AML-193 (cell line): ENCODE measurements at regions not wholly inside any gene's neighbourhood (a gene's known extent, or its start where the extent isn't known, plus 50 kb on each side); places are given as distances from the start of the nearest gene placed in this dataset.
"Not testable (repeated sequence)": the region's sequence is repeated elsewhere in the genome, so short reads cannot be mapped to it uniquely, and the experiment has no call there.

Source experiments
- DNase-seq, 2 experiments: peaks; one replicate each; lab custom pipeline; 2025; lab: John Stamatoyannopoulos, UW

DNA sequence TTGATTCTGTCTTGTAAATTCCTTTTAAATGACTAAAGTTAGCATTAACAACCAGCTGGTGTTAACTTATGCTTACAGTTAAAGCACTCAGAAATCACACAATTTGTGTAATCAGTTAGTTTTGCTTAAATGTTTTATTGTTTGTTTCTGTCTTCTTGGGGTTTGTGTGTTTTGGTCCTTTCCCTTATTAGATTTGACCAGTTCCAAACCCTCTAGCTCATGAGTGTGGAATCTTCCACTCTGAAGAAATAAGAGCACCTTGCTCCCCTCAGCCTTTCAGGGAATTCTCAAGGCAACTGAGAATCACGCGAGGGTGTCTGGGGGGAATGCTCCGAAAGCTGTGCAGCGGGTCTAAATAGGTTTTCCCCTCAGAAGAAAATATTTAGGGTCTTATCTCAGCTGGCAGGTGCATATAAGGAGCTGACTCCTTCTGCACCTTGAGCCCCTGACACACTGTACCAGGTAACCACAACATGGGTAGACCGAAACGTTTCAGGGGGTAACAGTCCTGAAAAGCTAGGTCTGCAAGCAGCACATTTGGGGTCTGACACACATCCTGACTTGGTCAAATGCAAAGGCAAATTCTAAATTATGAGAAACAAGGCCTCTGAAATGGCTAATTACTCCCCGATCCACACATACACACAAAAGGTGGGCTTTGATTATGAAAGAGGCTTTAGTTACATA lies 188.1 kb upstream of the ETV3 start:
- no peak for DNase-seq

DNA sequence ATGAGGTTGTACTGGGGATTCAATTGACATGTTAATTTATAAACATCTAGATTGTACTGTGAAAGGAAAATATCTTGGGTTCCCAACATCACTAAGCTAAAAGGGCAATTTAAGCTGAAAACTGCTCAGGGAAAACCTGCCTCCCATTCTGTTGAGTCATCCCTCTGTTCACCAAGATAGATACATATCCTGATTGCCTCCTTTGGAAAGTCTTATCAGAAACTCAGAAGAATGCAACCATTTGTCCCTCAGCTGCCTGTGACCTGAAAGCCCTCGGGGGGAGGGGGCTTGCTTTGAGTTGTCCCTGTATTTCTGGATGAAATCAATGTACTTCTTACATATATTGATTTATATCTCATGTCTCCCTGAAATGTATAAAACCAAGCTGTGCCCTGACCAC lies 187.0 kb upstream of the ETV3 start:
- no peak for DNase-seq

DNA sequence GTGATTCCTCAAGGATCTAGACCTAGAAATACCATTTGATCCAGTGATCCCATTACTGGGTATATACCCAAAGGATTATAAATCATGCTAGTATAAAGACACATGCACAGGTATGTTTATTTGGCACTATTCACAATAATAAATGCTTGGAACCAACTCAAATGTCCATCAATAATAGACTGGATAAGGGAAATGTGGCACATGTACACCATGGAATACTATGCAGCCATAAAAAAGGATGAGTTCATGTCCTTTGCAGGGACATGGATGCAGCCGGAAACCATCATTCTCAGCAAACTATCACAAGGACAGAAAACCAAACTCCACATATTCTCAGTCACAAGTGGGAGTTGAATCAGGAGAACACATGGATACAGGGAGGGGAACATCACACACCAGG lies 183.8 kb upstream of the ETV3 start:
- not testable (repeated sequence) for DNase-seq

DNA sequence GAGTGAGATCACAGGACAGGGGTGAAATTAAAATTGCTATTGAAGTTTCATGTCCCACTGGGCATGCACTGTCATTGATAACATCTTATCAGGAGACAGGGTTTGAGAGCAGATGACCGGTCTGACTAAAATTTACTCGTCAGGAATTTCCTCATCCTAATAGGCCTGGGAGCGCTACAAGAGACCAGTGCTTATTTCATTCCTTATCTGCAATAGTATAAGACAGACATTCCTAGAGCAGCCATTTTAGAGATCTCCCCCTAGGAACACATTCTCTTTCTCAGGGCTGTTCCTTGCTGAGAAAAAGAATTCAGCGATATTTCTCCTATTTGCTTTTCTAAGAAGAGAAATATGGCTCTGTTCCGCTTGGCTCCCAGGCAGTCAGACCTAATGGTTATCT lies 181.4 kb upstream of the ETV3 start:
- DNase-seq = no peak

DNA sequence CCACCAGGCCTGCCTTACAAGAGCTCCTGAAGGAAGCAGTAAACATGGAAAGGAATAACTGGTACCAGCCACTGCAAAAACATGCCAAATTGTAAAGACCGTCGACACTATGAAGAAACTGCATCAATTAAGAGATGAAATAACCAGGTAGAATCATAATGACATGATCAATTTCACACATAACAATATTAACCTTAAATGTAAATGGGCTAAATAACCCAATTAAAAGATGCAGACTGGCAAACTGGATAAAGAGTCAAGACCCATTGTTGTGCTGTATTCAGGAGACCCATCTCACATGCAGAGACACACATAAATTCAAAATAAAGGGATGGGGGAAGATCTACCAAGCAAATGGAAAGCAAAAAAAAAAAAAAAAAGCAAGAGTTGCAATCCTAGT lies 179.0 kb upstream of the ETV3 start:
- DNase-seq = not testable (repeated sequence)

DNA sequence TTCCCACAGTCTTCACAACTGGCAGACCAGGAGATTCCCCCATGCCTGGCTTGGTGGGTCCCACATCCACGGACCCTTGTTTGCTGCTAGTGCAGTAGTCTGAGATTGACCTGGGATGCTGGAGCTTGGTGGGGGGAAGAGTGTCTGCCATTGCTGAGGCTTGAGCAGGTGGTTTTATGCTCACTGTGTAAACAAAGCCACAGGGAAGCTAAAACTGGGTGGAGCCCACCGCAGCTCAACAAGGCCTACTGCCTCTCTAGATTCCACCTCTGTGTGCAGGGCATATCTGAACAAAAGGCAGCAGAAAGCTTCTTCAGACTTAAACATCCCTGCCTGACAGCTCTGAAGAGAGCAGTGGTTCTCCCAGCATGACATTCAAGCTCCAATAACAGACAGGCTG lies 177.3 kb upstream of the ETV3 start:
- no peak for DNase-seq

DNA sequence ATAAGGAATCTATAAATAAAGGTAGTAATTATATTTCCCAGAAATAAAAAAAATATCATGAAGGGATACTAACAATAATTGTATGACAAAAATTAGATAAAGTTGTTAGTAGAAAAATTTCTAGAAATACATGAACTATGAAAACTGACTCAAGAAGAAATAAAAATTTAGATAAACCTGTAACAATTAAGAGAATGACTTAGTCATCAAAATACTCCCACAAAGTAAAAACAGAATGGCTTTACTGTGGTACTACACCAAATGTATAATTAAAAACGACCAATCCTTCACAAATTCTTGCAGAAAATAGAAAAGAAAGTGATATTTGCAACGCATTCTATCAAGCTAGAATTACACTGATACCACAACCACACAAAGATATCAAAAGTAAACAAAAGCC lies 176.2 kb upstream of the ETV3 start:
- DNase-seq = no peak

DNA sequence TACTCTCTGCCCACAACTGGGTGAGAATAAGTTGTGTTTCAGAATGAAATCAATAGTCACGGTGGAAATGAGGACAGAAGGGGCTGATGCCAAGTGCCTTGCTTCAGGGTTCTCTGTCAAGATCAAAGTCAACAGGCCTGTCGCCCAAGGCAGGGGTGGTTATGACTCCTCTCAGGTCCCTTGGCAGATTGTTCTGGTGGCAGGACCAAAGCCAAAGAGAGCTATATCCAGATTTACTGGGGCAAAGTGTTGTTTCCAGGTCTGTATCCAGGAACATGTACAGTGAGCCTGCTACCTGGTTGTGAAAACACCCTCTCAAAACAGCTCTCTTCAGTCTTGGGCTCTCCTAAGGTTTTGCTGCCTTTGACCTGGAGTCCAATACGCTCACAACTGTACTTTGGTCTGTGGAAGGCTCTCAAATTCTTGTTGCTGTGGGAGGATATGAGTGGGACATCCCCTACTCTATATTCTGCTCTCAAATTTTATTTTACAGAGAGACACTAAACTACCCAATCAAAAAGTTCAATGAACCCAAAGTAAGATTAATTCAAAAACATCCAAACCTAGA lies 175.1 kb upstream of the ETV3 start:
- no peak for DNase-seq

DNA sequence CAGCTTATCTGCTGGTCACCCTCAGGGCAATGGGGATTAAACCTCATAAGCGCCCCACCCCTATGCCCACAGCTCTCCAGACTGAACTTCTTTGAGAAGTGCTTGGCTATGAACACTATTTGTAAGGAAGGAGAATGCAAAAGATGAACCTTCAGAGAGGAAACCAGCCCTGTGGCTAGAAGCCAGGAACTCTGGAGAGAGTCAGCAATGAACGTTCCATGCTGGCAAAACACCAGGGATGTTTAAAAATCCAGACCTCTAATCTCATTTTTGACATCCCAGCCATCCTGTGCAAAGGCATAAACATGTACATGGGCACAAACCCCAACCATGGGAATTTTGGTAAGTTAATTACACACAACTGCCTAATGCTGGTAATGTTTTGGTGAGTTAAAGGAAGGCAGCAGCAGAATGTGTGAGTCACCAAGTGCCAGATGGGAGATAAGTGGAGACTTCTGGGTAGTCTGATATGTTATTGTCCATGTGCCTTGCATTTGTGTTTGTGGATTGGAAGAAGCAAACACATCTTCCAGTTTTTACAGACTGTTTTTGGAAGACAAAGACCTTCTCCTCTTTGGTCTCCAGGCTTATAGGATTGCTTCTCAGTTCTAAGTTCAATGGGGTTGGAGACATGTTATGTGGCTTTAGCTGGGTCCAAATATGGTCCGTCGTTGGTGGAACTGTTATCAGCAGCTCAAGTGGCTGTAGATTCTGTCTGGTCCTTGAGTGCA lies 174.1 kb upstream of the ETV3 start:
- DNase-seq = no peak

DNA sequence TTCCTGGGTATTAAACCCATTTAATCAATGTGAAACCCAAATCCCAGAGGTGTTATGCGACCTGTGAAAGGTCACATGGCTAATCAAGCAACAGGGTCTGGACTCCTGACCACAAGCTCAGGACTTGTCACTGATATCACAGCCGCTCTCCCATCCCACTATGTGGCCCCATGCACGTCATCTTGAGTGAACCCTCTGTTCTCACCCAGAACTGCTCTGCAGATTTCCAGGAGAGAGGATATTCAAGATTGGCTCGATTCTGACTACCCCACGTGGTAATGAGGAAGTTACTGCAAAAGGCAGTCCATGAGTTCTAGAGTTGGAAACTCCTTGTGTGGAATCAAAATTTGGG lies 173.5 kb upstream of the ETV3 start:
- DNase-seq = no peak

DNA sequence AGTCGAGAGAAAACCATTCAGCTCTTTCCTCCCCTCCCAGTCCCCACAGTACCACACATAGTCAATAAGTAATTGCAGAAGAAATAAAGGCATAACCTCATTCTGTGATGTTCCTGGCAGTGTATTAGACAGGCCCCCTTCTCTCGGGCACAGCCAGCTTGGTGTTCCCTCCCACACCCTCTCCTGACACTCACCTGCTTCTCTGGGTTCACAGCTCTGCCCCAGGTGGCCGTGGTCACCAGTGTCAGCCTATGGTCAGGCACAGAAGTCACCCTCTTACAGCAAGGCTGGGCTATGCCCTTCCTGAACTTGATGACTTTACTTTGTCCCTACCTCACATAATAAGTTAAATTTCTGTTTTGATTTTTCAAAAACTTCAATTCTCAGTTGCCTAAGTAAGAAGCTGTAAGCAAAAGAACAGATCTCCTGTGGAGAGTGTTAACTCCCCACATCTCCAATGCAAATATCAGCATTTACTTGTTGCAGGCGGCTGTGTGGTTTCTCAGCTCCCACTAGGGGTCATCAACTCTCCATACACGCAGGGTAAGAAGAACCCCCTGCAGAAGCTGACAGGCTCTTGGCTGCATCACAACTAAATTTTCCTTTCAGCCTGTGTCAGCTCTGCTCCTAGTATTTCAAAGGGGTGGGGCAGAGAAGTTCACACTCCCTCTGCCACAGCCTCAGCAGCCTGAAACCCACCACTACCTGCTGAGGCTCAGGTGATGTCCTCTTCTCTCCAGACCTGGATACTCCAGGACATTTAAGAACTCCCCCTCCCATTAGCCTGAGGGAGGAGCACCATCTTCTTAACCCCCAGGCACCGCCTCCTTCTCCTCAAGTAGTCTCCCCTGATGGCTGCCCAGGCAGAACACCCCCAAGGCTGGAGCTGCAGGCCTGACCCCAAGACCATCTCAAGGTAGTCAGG lies 172.9 kb upstream of the ETV3 start:
- DNase-seq = not testable (repeated sequence)

DNA sequence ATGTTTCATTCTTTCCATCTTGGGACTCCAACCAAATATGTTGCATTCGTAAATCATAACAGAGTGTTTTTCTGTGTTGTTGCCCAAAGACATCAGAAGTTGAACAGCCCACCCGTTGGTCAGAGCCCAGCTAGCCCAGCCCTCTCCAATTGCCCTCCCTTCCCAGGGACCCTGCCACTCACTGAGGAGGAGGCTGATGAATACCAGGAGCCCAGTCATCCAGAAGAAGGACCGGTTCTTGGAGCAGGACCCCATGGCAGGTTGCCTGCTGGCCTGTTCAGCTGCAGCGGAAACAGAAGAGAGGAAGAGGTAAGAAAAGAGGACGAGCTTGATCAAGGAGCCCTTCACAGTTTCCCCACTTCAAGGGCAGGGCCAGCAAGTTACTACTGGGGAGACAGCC lies 172.2 kb upstream of the ETV3 start:
- DNase-seq = no peak

DNA sequence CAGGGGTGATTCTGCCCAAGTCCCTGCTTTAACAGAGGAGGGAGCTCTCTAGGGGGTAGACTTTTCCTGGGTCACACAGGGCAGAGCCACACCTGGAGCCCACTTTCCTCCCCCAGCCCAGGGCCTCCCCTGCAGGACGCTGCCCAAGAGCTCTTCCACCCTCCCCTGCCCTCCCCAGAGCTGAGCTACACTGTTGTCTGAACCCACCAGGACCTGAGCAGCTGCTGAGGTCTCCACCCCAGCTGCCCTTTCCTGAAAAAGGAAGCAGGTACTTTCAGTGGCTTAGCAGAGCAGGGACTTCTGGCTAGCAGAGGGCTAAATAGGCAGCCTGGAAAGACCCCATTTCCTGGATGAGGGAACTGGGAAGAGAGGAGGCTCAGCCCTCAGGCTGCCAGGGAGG lies 169.3 kb upstream of the ETV3 start:
- no peak for DNase-seq

DNA sequence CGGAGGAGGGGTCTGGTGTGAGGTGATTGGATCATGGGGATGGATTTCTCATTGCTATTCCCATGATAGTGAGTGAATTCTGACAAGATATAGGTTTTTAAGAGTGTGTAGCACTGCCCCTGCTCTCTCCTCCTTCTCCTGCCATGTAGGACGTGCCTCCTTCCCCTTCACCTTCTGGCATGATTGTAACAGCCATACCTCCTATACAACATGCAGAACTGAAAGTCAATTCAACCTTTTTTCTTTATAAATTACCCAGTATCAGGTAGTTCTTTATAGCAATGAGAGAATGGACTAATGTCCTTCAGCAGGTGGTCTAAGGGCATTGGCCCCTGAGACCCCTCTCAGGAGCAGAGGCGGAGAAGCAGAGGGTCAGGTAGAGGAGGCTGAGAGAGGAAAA lies 168.7 kb upstream of the ETV3 start:
- no peak for DNase-seq

DNA sequence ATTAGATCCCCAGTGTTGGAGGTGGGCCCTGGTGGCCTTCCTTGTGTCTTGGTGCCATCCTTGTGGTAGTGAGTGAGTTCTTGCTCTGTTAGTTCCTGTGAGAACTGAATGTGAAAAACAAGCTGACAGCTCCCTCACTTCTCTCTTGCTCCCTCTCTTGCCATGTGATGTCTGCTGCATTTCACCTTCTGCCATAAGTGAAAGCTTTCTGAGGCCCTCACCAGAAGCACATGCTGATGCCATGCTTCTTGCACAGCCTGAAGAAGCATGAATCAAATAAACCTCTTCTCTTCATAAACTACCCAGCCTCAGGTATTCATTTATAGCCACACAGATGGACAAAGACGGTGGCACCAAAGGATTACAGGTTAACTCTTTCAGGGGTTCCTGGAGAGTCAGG lies 166.1 kb upstream of the ETV3 start:
- DNase-seq = no peak

DNA sequence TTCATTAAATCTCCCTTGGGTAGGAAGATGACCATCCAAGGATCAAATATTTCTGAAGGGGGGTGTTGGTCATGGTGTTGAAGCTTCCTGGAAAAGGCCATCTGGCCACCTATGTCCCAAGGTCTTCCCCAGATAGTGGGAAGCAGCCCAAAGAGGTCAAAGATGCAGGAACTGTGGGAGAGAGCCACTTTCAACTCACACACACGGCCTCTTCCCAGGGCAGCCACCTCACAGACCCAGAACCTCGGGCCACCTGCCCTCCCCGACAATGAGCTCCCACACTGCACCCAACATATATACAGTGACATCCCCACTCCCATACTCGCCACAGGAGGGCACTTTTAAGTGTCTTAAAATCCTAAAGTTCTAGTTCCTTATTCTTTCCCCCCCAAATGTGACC lies 164.5 kb upstream of the ETV3 start:
- DNase-seq = no peak

DNA sequence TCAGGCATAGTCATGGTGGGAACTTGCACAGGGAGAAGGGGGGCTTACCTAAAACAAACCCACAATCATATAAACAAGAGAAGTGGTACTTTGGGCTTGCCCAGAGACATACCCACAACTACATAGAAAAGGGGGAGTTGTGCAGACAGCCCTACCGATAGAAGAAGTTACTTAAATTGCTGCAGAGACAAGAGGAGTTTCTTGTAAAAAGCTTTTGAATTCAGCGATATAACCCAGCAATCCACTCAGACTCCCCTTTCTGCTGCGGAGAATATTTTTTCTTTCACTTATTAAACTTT lies 164.0 kb upstream of the ETV3 start:
- DNase-seq = no peak

DNA sequence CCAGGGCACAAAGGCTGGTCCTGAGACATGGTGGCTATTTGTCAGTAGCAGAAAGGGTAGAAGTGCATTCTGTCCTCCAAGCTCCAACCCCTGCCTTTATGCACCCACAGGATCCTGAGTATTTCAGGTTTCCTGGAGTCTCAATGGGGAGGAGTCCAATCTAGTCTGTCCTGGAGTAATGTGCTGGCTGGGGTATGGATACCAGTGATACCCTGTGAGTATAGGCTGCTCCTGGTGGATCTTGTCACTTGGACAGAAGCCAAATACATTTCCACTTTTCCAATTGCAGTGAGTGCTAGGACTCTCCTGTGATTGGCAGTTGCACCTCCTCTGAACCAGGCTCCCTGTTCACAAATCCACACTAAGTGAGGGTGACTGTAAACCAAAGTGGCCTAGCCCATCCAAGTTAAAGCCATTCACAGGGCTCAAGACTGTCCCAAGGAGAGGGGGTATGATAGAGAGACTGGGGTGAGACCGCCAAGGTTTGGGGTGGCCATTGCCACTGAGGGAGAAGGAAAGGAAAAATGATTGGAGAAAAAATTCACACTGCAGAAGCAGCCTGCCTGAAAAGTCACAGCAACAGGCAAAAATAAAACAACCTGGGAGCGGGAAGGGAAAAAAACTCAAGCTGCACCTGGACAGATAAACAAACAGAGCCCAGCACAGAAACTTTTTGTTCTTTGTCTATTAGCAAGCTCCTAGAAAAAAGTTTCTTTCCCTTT lies 163.4 kb upstream of the ETV3 start:
- DNase-seq = no peak

DNA sequence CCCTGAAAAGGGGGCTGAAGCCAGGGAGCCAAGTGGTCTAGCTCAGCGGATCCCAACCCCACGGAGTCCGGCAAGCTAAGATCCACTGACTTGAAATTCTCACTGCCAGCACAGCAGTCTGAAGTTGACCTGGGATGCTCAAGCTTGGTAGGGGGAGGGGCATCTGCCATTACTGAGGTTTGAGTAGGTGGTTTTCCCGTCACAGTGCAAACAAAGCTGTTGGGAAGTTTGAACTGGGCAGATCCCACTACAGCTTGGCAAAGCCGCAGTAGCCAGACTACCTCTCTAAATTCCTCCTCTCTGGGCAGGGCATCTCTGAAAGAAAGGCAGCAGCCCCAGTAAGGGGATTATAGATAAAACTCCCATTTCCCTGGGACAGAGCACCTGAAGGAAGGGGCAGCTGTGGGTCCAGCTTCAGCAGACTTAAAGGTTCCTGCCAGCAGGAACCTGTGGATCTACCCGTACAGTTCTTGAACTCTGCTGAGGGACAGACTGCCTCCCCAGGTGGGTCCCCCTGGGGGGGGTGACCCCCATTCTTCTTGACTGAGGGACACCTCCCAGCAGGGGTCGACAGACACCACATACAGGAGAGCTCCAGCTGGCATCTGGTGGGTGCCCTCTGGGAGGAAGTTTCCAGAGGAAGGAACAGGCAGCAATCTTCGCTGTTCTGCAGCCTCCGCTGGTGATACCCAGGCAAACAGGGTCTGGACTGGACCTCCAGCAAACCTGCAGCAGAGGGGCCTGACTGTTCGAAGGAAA lies 156.4 kb upstream of the ETV3 start:
- DNase-seq = not testable (repeated sequence)

DNA sequence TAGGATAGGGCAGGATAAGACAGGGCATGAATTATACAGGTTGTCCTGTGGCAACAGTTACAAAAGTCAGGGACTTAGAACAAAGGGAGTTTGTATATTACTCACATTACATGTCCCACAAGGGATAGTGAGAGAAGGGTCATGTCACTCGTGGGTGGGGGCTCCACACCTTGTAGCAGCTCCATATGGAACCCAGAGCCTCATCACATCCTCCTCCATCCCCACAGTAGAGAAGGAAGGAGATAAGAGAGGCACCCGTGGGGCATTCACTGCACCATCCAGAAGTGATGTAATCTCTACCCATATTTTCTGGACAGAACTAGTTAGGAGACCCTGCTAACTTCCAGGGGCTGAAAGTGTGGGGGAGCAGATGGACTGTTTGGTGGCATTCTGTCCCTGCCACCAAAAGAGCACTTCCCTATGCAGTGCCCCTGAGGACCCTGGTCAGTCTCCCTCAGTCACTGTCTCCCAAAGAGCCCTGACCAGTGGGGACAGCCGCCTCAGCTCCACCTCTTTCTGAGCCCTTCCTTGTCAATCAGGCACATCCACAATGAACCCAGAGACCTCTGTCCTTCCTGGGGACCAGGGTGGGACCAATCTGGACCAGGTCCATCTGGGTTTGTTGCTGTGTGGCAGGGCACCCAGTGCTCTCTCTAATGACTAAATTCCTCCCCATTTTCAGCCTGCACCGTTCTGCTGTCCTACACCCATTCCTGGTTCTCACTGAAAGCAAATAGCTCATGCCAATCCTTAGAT lies 154.8 kb upstream of the ETV3 start:
- DNase-seq = no peak

DNA sequence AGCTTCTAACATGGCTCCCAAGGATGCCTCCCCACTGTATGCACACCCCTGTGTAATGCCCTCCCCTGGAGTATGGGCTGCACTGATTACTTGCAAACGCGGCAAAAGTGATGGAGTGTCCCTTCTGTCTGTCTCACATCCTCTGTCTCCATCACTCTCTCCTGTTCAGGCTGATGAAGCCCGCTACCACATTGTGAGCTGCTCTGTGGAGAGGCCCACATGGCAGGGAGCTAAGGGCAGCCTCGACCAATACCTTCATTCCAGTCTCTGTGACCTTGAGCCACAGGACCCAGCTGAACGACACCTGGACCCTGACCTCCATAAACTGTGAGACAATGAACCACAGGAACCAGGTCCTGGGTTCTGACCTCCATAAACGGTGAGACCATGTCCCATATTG lies 154.1 kb upstream of the ETV3 start:
- DNase-seq = no peak
